ENCODE measurements at regions not wholly inside any gene's neighbourhood (a gene's known extent, or its start where the extent isn't known, plus 50 kb on each side); places are given as distances from the start of the nearest gene placed in this dataset.

DNA sequence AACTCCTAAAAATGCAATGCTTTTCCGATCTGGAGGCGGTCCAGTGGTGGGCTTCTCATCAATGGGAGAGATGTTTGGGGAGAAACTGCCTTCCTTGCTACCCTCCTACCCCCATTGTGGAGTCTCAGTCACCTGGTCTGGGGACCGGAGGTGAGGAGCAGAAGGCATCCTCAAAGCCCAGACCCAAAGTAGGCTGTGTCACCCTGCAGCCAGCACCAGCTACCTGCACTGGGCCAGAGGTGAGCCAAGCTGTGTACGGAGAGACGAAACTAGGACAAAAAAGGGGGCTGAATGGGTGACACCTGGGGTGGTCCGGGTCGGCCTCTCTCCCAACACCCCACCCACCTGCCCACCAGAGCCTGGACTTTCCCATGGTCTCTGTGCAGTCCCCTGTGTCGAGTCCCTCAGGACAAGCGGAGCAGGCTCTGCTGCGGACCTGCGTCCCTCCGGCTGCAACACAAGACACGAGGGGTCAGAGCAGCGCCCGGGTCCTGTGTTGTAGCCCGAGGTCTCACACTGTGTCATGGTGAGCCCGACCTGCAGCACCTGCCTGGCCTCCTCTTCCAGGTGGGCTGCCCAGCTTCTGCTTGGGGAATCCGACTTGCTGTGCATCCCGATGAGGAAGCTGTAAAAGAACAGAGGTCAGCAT lies 68.0 kb upstream of the RMP24 start:
- TF ChIP-seq, protein P1, sequence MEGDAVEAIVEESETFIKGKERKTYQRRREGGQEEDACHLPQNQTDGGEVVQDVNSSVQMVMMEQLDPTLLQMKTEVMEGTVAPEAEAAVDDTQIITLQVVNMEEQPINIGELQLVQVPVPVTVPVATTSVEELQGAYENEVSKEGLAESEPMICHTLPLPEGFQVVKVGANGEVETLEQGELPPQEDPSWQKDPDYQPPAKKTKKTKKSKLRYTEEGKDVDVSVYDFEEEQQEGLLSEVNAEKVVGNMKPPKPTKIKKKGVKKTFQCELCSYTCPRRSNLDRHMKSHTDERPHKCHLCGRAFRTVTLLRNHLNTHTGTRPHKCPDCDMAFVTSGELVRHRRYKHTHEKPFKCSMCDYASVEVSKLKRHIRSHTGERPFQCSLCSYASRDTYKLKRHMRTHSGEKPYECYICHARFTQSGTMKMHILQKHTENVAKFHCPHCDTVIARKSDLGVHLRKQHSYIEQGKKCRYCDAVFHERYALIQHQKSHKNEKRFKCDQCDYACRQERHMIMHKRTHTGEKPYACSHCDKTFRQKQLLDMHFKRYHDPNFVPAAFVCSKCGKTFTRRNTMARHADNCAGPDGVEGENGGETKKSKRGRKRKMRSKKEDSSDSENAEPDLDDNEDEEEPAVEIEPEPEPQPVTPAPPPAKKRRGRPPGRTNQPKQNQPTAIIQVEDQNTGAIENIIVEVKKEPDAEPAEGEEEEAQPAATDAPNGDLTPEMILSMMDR (tag by site-specific recombination; IDR thresholded peaks at IDR 0.05): no peak
- TF ChIP-seq, protein P2, sequence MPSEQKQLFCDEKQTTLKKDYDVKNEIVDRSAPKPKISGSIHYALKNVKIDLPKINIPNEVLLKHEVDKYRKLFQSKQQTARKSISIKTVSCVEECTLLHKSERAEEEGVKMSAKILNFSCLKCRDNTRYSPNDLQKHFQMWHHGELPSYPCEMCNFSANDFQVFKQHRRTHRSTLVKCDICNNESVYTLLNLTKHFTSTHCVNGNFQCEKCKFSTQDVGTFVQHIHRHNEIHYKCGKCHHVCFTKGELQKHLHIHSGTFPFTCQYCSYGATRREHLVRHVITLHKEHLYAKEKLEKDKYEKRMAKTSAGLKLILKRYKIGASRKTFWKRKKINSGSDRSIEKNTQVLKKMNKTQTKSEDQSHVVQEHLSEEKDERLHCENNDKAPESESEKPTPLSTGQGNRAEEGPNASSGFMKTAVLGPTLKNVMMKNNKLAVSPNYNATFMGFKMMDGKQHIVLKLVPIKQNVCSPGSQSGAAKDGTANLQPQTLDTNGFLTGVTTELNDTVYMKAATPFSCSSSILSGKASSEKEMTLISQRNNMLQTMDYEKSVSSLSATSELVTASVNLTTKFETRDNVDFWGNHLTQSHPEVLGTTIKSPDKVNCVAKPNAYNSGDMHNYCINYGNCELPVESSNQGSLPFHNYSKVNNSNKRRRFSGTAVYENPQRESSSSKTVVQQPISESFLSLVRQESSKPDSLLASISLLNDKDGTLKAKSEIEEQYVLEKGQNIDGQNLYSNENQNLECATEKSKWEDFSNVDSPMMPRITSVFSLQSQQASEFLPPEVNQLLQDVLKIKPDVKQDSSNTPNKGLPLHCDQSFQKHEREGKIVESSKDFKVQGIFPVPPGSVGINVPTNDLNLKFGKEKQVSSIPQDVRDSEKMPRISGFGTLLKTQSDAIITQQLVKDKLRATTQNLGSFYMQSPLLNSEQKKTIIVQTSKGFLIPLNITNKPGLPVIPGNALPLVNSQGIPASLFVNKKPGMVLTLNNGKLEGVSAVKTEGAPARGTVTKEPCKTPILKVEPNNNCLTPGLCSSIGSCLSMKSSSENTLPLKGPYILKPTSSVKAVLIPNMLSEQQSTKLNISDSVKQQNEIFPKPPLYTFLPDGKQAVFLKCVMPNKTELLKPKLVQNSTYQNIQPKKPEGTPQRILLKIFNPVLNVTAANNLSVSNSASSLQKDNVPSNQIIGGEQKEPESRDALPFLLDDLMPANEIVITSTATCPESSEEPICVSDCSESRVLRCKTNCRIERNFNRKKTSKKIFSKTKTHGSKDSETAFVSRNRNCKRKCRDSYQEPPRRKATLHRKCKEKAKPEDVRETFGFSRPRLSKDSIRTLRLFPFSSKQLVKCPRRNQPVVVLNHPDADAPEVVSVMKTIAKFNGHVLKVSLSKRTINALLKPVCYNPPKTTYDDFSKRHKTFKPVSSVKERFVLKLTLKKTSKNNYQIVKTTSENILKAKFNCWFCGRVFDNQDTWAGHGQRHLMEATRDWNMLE (tag by site-specific recombination; conservative IDR thresholded peaks at IDR 0.05; ENCODE audit: low read depth): no peak
- TF ChIP-seq, protein P3, sequence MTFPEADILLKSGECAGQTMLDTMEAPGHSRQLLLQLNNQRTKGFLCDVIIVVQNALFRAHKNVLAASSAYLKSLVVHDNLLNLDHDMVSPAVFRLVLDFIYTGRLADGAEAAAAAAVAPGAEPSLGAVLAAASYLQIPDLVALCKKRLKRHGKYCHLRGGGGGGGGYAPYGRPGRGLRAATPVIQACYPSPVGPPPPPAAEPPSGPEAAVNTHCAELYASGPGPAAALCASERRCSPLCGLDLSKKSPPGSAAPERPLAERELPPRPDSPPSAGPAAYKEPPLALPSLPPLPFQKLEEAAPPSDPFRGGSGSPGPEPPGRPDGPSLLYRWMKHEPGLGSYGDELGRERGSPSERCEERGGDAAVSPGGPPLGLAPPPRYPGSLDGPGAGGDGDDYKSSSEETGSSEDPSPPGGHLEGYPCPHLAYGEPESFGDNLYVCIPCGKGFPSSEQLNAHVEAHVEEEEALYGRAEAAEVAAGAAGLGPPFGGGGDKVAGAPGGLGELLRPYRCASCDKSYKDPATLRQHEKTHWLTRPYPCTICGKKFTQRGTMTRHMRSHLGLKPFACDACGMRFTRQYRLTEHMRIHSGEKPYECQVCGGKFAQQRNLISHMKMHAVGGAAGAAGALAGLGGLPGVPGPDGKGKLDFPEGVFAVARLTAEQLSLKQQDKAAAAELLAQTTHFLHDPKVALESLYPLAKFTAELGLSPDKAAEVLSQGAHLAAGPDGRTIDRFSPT (tag by site-specific recombination; IDR thresholded peaks at IDR 0.05): no peak
- TF ChIP-seq ZNF623 (tag by site-specific recombination; IDR thresholded peaks at IDR 0.05): no peak
- no peak for TF ChIP-seq ZNF423 (tag by site-specific recombination; IDR thresholded peaks at IDR 0.05)
- TF ChIP-seq, protein P4, sequence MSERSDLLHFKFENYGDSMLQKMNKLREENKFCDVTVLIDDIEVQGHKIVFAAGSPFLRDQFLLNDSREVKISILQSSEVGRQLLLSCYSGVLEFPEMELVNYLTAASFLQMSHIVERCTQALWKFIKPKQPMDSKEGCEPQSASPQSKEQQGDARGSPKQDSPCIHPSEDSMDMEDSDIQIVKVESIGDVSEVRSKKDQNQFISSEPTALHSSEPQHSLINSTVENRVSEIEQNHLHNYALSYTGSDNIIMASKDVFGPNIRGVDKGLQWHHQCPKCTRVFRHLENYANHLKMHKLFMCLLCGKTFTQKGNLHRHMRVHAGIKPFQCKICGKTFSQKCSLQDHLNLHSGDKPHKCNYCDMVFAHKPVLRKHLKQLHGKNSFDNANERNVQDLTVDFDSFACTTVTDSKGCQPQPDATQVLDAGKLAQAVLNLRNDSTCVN (tag by site-specific recombination; optimal IDR thresholded peaks at IDR 0.05): no peak
- TF ChIP-seq EGR2 (tag by site-specific recombination; IDR thresholded peaks at IDR 0.05; ENCODE audit: low read depth): no peak
- TF ChIP-seq TCF7L2 (IDR thresholded peaks at IDR 0.05; ENCODE audit: borderline replicate concordance, low read depth, low read length): no peak
- TF ChIP-seq KLF1 (tag by site-specific recombination; IDR thresholded peaks at IDR 0.05): no peak
- TF ChIP-seq ZNF830 (tag by site-specific recombination; IDR thresholded peaks at IDR 0.05; ENCODE audit: low read depth): no peak
- TF ChIP-seq ZNF555 (tag by site-specific recombination; conservative IDR thresholded peaks at IDR 0.05): no peak
